Vagina (tissue), 2 donors: ENCODE measurements at regions not wholly inside any gene's neighbourhood (a gene's known extent, or its start where the extent isn't known, plus 50 kb on each side); places are given as distances from the start of the nearest gene placed in this dataset.

ENCODE experiments used
- POLR2A ChIP-seq, 2 donors: fragments of 450-650 bp; IDR thresholded peaks; one replicate each; pipeline ENCODE4 v1.6.1; 2017; ENCODE audit warnings: antibody characterized with exemption in 2 of 2, mild to moderate bottlenecking in 2 of 2, moderate library complexity in 2 of 2
- POLR2AphosphoS5 ChIP-seq, 2 donors: sonication (generic); formaldehyde crosslinking; IDR thresholded peaks; one replicate each; pipeline ENCODE4 v1.9.0; 2017; ENCODE audit warnings: antibody characterized with exemption in 2 of 2, mild to moderate bottlenecking in 2 of 2, low read depth in 1 of 2; ENCODE audit not compliant: insufficient read depth in 1 of 2
- TF ChIP-seq, protein P1 (sequence below), 3 experiments: fragments of 450-650 bp in 2 of 3; fragments of 200-600 bp in 1 of 3; sonication (generic) in 1 of 3; IDR thresholded peaks; one replicate each; pipeline ENCODE4 v1.5.1; 2017 to 2019; ENCODE audit warnings: antibody characterized with exemption in 3 of 3, mild to moderate bottlenecking in 2 of 3, moderate library complexity in 2 of 3

- TF ChIP-seq, protein P1, sequence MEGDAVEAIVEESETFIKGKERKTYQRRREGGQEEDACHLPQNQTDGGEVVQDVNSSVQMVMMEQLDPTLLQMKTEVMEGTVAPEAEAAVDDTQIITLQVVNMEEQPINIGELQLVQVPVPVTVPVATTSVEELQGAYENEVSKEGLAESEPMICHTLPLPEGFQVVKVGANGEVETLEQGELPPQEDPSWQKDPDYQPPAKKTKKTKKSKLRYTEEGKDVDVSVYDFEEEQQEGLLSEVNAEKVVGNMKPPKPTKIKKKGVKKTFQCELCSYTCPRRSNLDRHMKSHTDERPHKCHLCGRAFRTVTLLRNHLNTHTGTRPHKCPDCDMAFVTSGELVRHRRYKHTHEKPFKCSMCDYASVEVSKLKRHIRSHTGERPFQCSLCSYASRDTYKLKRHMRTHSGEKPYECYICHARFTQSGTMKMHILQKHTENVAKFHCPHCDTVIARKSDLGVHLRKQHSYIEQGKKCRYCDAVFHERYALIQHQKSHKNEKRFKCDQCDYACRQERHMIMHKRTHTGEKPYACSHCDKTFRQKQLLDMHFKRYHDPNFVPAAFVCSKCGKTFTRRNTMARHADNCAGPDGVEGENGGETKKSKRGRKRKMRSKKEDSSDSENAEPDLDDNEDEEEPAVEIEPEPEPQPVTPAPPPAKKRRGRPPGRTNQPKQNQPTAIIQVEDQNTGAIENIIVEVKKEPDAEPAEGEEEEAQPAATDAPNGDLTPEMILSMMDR (IDR thresholded peaks at IDR 0.05): no peak
- TF ChIP-seq POLR2A (IDR thresholded peaks at IDR 0.05) (no peak), POLR2AphosphoS5 (IDR thresholded peaks at IDR 0.05; ENCODE audit: insufficient read depth in 1 of 2, low read depth in 1 of 2) (no peak)
These were observed 390.8 kb downstream of the NNT start for GRCh38 chr5:43993634-43994351.
